Cardiac muscle cell (in vitro differentiated cells and primary cell): ENCODE measurements at regions not wholly inside any gene's neighbourhood (a gene's known extent, or its start where the extent isn't known, plus 50 kb on each side); places are given as distances from the start of the nearest gene placed in this dataset.

ENCODE experiments used
- DNase-seq, 2 donors: peaks; one replicate each; pipeline versions ENCODE4 v3.0.0 to v3.0.0-alpha.2; 2010 to 2017; ENCODE audit warnings: low read depth in 1 of 2, low spot score in 1 of 2
- H3K27ac ChIP-seq: fragments of 200-600 bp; sonication (generic); 2 replicates; pipeline ENCODE4 v1.5.1; 2016
- H3K27me3 ChIP-seq: fragments of 200-600 bp; sonication (generic); 2 replicates; pipeline ENCODE4 v1.6.0; 2016; ENCODE audit warnings: control low read depth
- H3K36me3 ChIP-seq: fragments of 200-600 bp; sonication (generic); 2 replicates; pipeline ENCODE4 v1.5.1; 2016; ENCODE audit warnings: control low read depth
- H3K4me1 ChIP-seq: fragments of 200-600 bp; sonication (generic); 2 replicates; pipeline ENCODE4 v1.8.1; 2017; ENCODE audit warnings: low read depth, mild to moderate bottlenecking, mixed run types
- H3K4me3 ChIP-seq: fragments of 200-600 bp; sonication (generic); 2 replicates; pipeline ENCODE4 v1.5.1; 2016; ENCODE audit warnings: mild to moderate bottlenecking
- H3K9me3 ChIP-seq: fragments of 200-600 bp; sonication (generic); 2 replicates; pipeline ENCODE4 v1.5.1; 2017; ENCODE audit warnings: low read depth, mild to moderate bottlenecking, control low read depth
- CTCF ChIP-seq: IDR thresholded peaks from 2 replicates; pipeline ENCODE4 v1.5.1; 2012; ENCODE audit warnings: low read depth, mild to moderate bottlenecking, low read length

GRCh38 chr9:82681809-82682208, 381.1 kb downstream of the RASEF start:
- Histone ChIP-seq H3K4me3 (no peak overlapping the region), H3K27ac (no peak overlapping the region), H3K36me3 (no peaks in the 10 kb centered on the region), H3K4me1 (no peaks in the 10 kb centered on the region), H3K9me3 (no peaks in the 10 kb centered on the region), H3K27me3 (no peaks in the 10 kb centered on the region)
- DNase-seq: no peak
- no peak for TF ChIP-seq CTCF

- Histone ChIP-seq H3K4me3 (no peak overlapping the region), H3K27ac (no peak overlapping the region), H3K4me1 (no peaks in the 10 kb centered on the region), H3K9me3 (no peaks in the 10 kb centered on the region), H3K36me3 (no peaks in the 10 kb centered on the region), H3K27me3 (no peaks in the 10 kb centered on the region)
- no peak for TF ChIP-seq CTCF
- DNase-seq: no peak
These were observed 380.5 kb downstream of the RASEF start for GRCh38 chr9:82682431-82682830.

GRCh38 chr9:82695704-82696103, 367.2 kb downstream of the RASEF start:
- Histone ChIP-seq H3K9me3 (no peaks in the 10 kb centered on the region), H3K27ac (no peak overlapping the region), H3K27me3 (no peaks in the 10 kb centered on the region), H3K36me3 (no peaks in the 10 kb centered on the region), H3K4me3 (no peak overlapping the region), H3K4me1 (no peaks in the 10 kb centered on the region)
- no peak for TF ChIP-seq CTCF
- DNase-seq: no peak

DNA sequence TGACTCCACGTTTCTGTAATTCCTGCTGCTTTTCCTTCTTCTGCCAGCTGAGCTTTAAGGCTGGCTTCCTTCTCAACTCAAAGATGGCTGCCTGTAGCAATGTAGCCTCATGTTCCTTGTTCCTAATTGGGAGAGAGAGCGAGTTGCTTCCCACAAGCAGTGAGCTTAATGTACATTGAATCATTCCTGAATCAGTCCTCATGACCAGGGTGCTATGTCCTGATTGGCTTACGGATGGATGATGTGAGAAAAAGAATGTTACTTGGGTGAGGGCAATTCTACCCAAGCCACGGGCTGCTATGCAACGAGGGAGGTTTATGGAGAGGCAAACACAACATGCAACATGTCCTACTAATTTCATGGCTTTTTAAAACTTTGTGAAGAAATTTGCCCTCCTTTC, 356.2 kb downstream of the RASEF start:
- Histone ChIP-seq H3K4me1 (no peaks in the 10 kb centered on the region), H3K36me3 (no peaks in the 10 kb centered on the region), H3K27ac (no peak overlapping the region), H3K27me3 (peaks cover 3% of the 10 kb centered on the region), H3K9me3 (no peaks in the 10 kb centered on the region), H3K4me3 (no peak overlapping the region)
- TF ChIP-seq CTCF: no peak
- DNase-seq: no peak

DNA sequence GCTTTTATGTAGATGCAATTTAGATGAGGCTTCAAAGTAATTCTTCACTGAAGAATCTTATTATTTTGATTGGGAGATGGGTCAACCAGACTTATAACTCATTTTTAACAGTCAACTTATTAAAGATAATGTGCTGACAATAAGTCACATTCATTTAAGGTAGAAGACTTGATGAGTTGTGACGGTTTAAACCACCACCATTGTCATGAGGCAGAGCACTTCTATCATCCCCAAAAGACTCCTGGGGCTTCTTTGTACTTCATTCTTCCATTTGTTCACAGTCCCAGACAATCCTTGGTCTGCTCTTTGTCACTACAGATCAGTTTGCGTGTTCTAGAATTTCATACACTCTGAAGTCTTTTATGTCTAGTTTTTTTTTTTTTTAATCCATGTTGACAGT, 346.1 kb downstream of the RASEF start:
- H3K9me3 ChIP-seq: no peaks in the 10 kb centered on the region

More for the DNA sequence above, 346.1 kb downstream of the RASEF start:
- no peaks in the 10 kb centered on the region for H3K27me3 ChIP-seq
- no peak for DNase-seq
- no peak for TF ChIP-seq CTCF
- no peaks in the 10 kb centered on the region for H3K36me3 ChIP-seq
- no peaks in the 10 kb centered on the region for H3K4me1 ChIP-seq
- no peak overlapping the region for H3K27ac ChIP-seq
- no peak overlapping the region for H3K4me3 ChIP-seq
